ENCODE measurements at regions not wholly inside any gene's neighbourhood (a gene's known extent, or its start where the extent isn't known, plus 50 kb on each side); places are given as distances from the start of the nearest gene placed in this dataset.

GRCh38 chr6:150720774-150721233, 121.1 kb downstream of the PLEKHG1 start:
- no peak for DNase-seq (ENCODE audit: low spot score in 2 of 2)

GRCh38 chr6:150721418-150722266, 122.0 kb downstream of the PLEKHG1 start:
- no peaks in the 10 kb centered on the region for H3K9me3 Mint-ChIP-seq
- H3K36me3 Mint-ChIP-seq: no peaks in the 10 kb centered on the region
- no peak overlapping the region for H3K27ac Mint-ChIP-seq
- no peak for ATAC-seq
- DNase-seq (ENCODE audit: low spot score in 2 of 2): no peak

More at GRCh38 chr6:150720774-150721233, 121.1 kb downstream of the PLEKHG1 start:
- Mint-ChIP-seq H3K9me3 (no peaks in the 10 kb centered on the region), H3K36me3 (no peaks in the 10 kb centered on the region), H3K27ac (no peak overlapping the region)
- ATAC-seq: peak; percentile 61 to 88

- no peaks in the 10 kb centered on the region for H3K9me3 Mint-ChIP-seq
- H3K36me3 Mint-ChIP-seq: no peaks in the 10 kb centered on the region
- ATAC-seq: no peak
- H3K27ac Mint-ChIP-seq: no peak overlapping the region
- DNase-seq (ENCODE audit: low spot score in 2 of 2): no peak
Observed at GRCh38 chr6:150722614-150723344, 123.1 kb downstream of the PLEKHG1 start.

GRCh38 chr6:150723345-150723658, 123.6 kb downstream of the PLEKHG1 start:
- Mint-ChIP-seq H3K9me3 (no peaks in the 10 kb centered on the region), H3K27ac (no peak overlapping the region), H3K36me3 (no peaks in the 10 kb centered on the region)
- DNase-seq (ENCODE audit: low spot score in 2 of 2): no peak
- no peak for ATAC-seq

- H3K27ac Mint-ChIP-seq: no peak overlapping the region
- DNase-seq (ENCODE audit: low spot score in 2 of 2) (no peak), ATAC-seq (peak in 1 of 2 donors; percentile 20)
- H3K36me3 Mint-ChIP-seq: no peaks in the 10 kb centered on the region
- H3K9me3 Mint-ChIP-seq: no peaks in the 10 kb centered on the region
Observed at GRCh38 chr6:150723857-150724256, 124.2 kb downstream of the PLEKHG1 start.

- Mint-ChIP-seq H3K27ac (no peak overlapping the region), H3K9me3 (no peaks in the 10 kb centered on the region), H3K36me3 (no peaks in the 10 kb centered on the region)
- ATAC-seq (no peak), DNase-seq (ENCODE audit: low spot score in 2 of 2) (no peak)
Observed at GRCh38 chr6:150725795-150726194, 126.1 kb downstream of the PLEKHG1 start.

GRCh38 chr6:150729188-150729748, 129.6 kb downstream of the PLEKHG1 start:
- ATAC-seq: no peak
- H3K36me3 Mint-ChIP-seq: no peaks in the 10 kb centered on the region
- DNase-seq (ENCODE audit: low spot score in 2 of 2): no peak
- no peak overlapping the region for H3K27ac Mint-ChIP-seq
- H3K9me3 Mint-ChIP-seq: no peaks in the 10 kb centered on the region

GRCh38 chr6:150730801-150731457, 131.2 kb downstream of the PLEKHG1 start:
- Mint-ChIP-seq H3K36me3 (no peaks in the 10 kb centered on the region), H3K27ac (no peak overlapping the region), H3K9me3 (no peaks in the 10 kb centered on the region)
- DNase-seq (ENCODE audit: low spot score in 2 of 2) (no peak), ATAC-seq (no peak)

GRCh38 chr6:150732765-150733539, 132.6 kb upstream of the MTHFD1L start:
- H3K9me3 Mint-ChIP-seq: no peaks in the 10 kb centered on the region
- no peak overlapping the region for H3K27ac Mint-ChIP-seq
- no peak for DNase-seq (ENCODE audit: low spot score in 2 of 2)
- H3K36me3 Mint-ChIP-seq: no peaks in the 10 kb centered on the region
- ATAC-seq: no peak

- no peak for DNase-seq (ENCODE audit: low spot score in 2 of 2)
- no peak overlapping the region for H3K27ac Mint-ChIP-seq
- no peaks in the 10 kb centered on the region for H3K9me3 Mint-ChIP-seq
- no peak for ATAC-seq
- H3K36me3 Mint-ChIP-seq: no peaks in the 10 kb centered on the region
Observed at GRCh38 chr6:150733726-150734125, 131.8 kb upstream of the MTHFD1L start.

- Mint-ChIP-seq H3K9me3 (no peaks in the 10 kb centered on the region), H3K27ac (no peak overlapping the region), H3K36me3 (no peaks in the 10 kb centered on the region)
- DNase-seq (ENCODE audit: low spot score in 2 of 2): no peak
- ATAC-seq: no peak
Observed at GRCh38 chr6:150734235-150734634, 131.3 kb upstream of the MTHFD1L start.

GRCh38 chr6:150735341-150735851, 130.1 kb upstream of the MTHFD1L start:
- Mint-ChIP-seq H3K27ac (no peak overlapping the region), H3K9me3 (no peaks in the 10 kb centered on the region)
- ATAC-seq: no peak

GRCh38 chr6:150738092-150738629, 127.3 kb upstream of the MTHFD1L start:
- Mint-ChIP-seq H3K9me3 (no peaks in the 10 kb centered on the region), H3K36me3 (no peaks in the 10 kb centered on the region), H3K27ac (no peak overlapping the region)
- ATAC-seq (no peak), DNase-seq (ENCODE audit: low spot score in 2 of 2) (no peak)

More at GRCh38 chr6:150735341-150735851, 130.1 kb upstream of the MTHFD1L start:
- DNase-seq (ENCODE audit: low spot score in 2 of 2): no peak
- H3K36me3 Mint-ChIP-seq: no peaks in the 10 kb centered on the region

- H3K36me3 Mint-ChIP-seq: no peaks in the 10 kb centered on the region
- ATAC-seq (no peak), DNase-seq (ENCODE audit: low spot score in 2 of 2) (no peak)
- no peak overlapping the region for H3K27ac Mint-ChIP-seq
- H3K9me3 Mint-ChIP-seq: no peaks in the 10 kb centered on the region
Observed at GRCh38 chr6:150739711-150740349, 125.7 kb upstream of the MTHFD1L start.

- no peaks in the 10 kb centered on the region for H3K9me3 Mint-ChIP-seq
- no peak for DNase-seq (ENCODE audit: low spot score in 2 of 2)
- H3K27ac Mint-ChIP-seq: no peak overlapping the region
- H3K36me3 Mint-ChIP-seq: no peaks in the 10 kb centered on the region
- no peak for ATAC-seq
Observed at GRCh38 chr6:150740453-150740852, 125.0 kb upstream of the MTHFD1L start.

Data from activated naive CD4-positive, alpha-beta T cell treated with anti-CD3 and anti-CD28 coated beads, Interleukin-2, amount 50 U/mL, for 72 hours (primary cell).